Neuron (in vitro differentiated cells): ENCODE measurements at regions not wholly inside any gene's neighbourhood (a gene's known extent, or its start where the extent isn't known, plus 50 kb on each side); places are given as distances from the start of the nearest gene placed in this dataset.
A peak's percentile ranks its signal among the peaks of the same experiment; 100 is the strongest.

Experiments used
- H2AFZ ChIP-seq: one replicate; pipeline ENCODE4 v1.6.1; 2013; ENCODE audit warnings: low read depth, mild to moderate bottlenecking, inconsistent platforms, low read length, moderate library complexity
- H3K27me3 ChIP-seq: one replicate; pipeline ENCODE4 v1.6.1; 2013; ENCODE audit warnings: low read length; ENCODE audit not compliant: insufficient read depth
- H3K36me3 ChIP-seq: one replicate; pipeline ENCODE4 v1.6.1; 2013; ENCODE audit warnings: low read length; ENCODE audit not compliant: insufficient read depth
- H3K4me1 ChIP-seq: one replicate; pipeline ENCODE4 v1.6.1; 2013; ENCODE audit warnings: low read length; ENCODE audit not compliant: insufficient read depth
- H3K4me3 ChIP-seq: 2 replicates; pipeline ENCODE4 v1.5.1; 2013; ENCODE audit warnings: mild to moderate bottlenecking, low read length, moderate library complexity
- H3K9me3 ChIP-seq: one replicate; pipeline ENCODE4 v1.6.1; 2013; ENCODE audit warnings: low read length

DNA sequence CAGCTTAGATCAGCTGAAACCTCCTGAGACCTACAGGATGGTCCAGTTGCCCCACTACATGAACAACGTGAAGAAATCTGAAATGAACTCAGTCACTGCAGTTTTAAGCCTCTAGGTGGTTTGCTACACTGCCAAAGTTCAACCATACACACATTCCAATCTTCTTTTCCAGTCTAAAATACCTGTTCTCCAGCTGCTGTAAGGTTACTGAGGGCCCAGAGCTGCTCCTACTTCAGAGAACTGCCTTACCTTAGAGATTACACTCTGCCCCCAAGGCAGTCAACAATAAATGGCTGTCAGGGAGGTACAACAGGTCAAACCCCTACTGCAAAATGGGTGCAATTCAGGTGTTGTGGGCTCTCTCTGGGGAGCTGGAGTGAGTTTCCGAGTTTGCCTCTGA, 154.1 kb upstream of the MIR17HG start:
- H3K9me3 ChIP-seq: no peaks in the 10 kb centered on the region
- no peaks in the 10 kb centered on the region for H3K27me3 ChIP-seq
- H3K4me3 ChIP-seq: no peak overlapping the region
- H2AFZ ChIP-seq: no peak overlapping the region
- no peaks in the 10 kb centered on the region for H3K4me1 ChIP-seq
- H3K36me3 ChIP-seq: no peaks in the 10 kb centered on the region

DNA sequence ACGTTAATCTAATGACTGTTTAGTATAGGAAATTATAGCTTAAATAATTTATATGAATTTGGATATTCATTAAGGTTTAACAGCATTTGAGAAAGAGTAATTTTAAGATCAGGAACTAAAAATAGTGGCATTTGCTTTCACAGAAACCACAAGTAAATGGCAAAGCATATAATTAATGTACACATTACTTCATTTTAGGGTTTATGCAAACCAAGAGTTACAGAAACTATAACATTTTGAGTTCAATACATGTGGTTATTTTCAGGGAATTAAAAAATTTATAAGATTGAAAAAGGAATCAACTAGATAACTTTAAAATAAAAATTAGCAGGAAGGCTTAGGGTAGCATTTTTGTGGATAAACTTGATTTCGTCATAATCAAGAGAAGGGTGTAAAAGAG, 151.7 kb upstream of the MIR17HG start:
- no peak overlapping the region for H2AFZ ChIP-seq
- H3K27me3 ChIP-seq: no peaks in the 10 kb centered on the region
- H3K9me3 ChIP-seq: no peaks in the 10 kb centered on the region
- no peak overlapping the region for H3K4me3 ChIP-seq
- no peaks in the 10 kb centered on the region for H3K36me3 ChIP-seq
- no peaks in the 10 kb centered on the region for H3K4me1 ChIP-seq

DNA sequence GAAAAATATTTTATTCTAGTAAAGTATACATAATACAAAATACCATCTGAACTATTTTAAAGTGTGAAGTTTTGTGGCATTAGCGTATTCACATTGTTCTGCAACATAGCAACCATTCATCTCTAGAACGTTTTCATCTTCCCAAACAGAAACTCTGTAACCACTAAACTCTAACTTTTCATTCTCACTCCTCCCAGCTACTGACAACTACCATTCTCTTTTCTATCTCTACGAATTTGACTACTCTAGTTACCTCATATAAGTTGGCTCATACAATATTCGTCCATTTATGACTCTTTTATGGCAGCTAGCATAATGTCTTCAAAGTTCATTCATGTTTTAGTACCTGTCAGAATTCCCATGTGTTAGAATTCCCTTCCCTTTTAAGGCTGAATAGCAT, 150.5 kb upstream of the MIR17HG start:
- Histone ChIP-seq H3K4me1 (no peaks in the 10 kb centered on the region), H3K27me3 (no peaks in the 10 kb centered on the region), H3K9me3 (no peaks in the 10 kb centered on the region), H3K4me3 (no peak overlapping the region), H2AFZ (no peak overlapping the region), H3K36me3 (no peaks in the 10 kb centered on the region)

- H3K4me1 ChIP-seq: peaks cover 11% of the 10 kb centered on the region
These were observed 147.6 kb upstream of the MIR17HG start for GRCh38 chr13:91199866-91200265.

DNA sequence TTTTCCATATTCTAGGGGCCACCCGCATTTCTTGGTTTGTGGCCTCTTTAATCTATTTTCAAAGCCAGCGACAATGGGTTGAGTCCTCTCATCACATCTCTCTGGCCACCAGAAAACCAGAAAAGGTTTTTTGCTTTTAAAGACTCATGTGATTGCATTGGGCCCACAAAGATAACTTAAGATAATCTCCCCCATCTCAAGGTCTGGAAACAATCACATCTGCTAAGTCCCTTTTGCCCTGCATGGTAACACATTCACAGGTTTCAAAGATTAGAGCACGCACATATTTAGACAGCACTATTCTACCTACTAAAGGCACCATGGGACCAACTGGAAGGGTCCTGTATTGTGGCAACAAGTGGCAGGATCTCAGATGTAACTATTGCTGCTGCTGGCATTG, 147.0 kb upstream of the MIR17HG start:
- Histone ChIP-seq H3K9me3 (no peaks in the 10 kb centered on the region), H2AFZ (no peak overlapping the region), H3K4me3 (no peak overlapping the region), H3K27me3 (no peaks in the 10 kb centered on the region), H3K36me3 (no peaks in the 10 kb centered on the region), H3K4me1 (peaks cover 11% of the 10 kb centered on the region)

More at GRCh38 chr13:91199866-91200265, 147.6 kb upstream of the MIR17HG start:
- no peak overlapping the region for H3K4me3 ChIP-seq
- H2AFZ ChIP-seq: no peak overlapping the region
- no peaks in the 10 kb centered on the region for H3K27me3 ChIP-seq
- no peaks in the 10 kb centered on the region for H3K9me3 ChIP-seq
- no peaks in the 10 kb centered on the region for H3K36me3 ChIP-seq

DNA sequence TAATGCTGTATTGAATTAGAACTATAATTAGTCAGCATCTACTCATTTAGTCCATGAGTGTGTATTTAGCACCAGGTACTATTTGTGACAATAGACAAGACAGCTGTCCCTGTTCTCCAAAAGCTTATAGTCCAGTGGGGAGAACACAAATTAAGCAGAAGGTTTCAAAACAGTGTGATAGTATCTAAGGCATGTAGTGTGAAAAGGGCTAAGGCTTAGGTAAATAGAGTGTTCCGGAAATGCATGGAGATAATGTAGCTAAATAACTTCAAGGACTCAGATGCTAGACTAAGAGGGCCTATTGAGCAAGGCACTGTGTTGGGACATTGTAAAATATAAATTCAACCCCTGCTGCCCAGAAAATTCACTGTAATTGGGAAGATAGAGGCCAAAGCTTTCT, 144.1 kb upstream of the MIR17HG start:
- H3K4me1 ChIP-seq: peaks cover 11% of the 10 kb centered on the region
- H2AFZ ChIP-seq: no peak overlapping the region
- H3K4me3 ChIP-seq: no peak overlapping the region
- H3K36me3 ChIP-seq: no peaks in the 10 kb centered on the region
- H3K27me3 ChIP-seq: no peaks in the 10 kb centered on the region
- no peaks in the 10 kb centered on the region for H3K9me3 ChIP-seq

DNA sequence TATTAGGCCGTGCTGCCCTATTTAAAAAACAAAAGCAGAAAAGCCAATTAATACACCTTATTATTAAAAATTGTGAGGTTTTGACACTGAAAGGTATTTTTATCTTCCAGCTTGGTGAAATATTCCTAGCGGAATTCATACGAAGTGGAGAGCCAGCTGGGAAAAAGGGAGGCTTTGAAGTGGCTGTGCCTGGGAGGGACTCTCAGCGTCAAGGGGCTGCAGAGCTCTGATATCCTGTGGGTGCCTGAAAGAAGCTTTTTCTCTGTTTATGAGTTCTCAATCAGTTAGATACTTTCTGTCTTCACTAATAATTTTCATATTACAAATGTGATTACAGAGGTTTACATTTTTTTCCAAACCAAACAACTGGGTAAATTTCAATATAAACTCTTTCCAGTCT, 140.2 kb upstream of the MIR17HG start:
- Histone ChIP-seq H3K9me3 (no peaks in the 10 kb centered on the region), H3K4me1 (peaks cover 11% of the 10 kb centered on the region), H3K4me3 (no peak overlapping the region), H2AFZ (no peak overlapping the region), H3K36me3 (no peaks in the 10 kb centered on the region), H3K27me3 (no peaks in the 10 kb centered on the region)

- Histone ChIP-seq H3K36me3 (no peaks in the 10 kb centered on the region), H3K4me3 (no peak overlapping the region), H3K27me3 (no peaks in the 10 kb centered on the region), H3K4me1 (peaks cover 4% of the 10 kb centered on the region), H2AFZ (no peak overlapping the region), H3K9me3 (no peaks in the 10 kb centered on the region)
These were observed 136.0 kb upstream of the MIR17HG start for GRCh38 chr13:91211510-91211909.

DNA sequence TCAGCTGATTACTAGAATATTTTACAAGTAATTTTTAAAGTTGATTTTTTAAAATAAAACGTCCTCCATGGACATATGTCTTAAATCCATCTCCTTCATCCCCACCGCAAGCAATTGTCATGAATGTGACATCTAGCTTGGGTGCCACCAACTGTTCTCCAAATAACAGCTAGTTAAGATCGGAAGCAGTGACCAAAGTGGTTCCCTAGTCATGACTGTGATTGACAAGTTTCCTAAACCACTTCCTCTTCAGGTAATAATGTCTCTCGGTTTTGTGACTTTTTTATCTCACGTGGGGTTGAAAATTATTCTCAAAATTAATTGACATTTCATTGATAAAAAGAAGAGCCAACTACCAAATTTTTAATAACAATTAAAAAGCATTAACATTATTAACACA, 135.3 kb upstream of the MIR17HG start:
- H3K9me3 ChIP-seq: no peaks in the 10 kb centered on the region
- H3K27me3 ChIP-seq: no peaks in the 10 kb centered on the region
- H3K4me3 ChIP-seq: no peak overlapping the region
- H2AFZ ChIP-seq: no peak overlapping the region
- peaks cover 12% of the 10 kb centered on the region for H3K4me1 ChIP-seq
- no peaks in the 10 kb centered on the region for H3K36me3 ChIP-seq

- Histone ChIP-seq H3K9me3 (no peaks in the 10 kb centered on the region), H3K27me3 (no peaks in the 10 kb centered on the region), H2AFZ (no peak overlapping the region), H3K36me3 (no peaks in the 10 kb centered on the region), H3K4me3 (no peak overlapping the region), H3K4me1 (peaks cover 18% of the 10 kb centered on the region)
These were observed 133.5 kb upstream of the MIR17HG start for GRCh38 chr13:91214031-91214430.

DNA sequence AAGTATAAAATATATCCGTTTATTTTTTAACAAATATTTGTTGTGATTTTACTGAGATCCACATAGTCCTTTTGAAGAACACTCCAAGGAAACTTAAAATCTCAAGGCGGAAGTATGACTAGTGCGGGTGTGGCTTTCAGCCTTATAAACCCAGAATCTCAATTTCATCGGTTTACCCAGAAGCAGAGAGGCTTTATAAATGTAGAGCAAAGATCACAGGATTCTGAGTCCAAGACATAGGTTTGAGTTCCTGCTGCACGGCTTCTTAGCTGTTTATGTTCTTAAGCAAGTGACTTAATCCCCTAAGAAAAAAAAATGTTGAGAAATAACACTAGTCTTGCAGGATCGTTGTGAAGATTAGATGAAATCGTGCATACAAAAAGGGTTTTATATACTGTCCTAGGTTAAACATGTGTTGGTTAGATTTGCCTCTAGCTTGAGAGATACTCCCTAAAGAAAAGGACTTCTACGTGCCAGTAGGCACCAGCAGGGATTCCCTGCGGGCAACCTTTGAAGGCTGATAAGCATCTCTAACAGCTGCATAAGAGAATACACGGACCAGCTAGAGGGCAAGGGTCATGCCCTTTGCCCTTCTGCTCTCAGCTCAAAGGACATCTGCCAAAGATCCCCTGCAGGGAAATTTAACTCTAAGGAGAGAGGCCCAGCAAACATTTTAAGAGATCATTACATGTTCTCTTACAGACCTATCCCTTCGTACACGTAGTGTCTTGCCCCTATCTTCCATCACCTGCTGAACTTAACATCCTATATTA, 130.4 kb upstream of the MIR17HG start:
- H3K4me1 ChIP-seq: peaks cover 24% of the 10 kb centered on the region
- no peaks in the 10 kb centered on the region for H3K27me3 ChIP-seq
- no peaks in the 10 kb centered on the region for H3K36me3 ChIP-seq
- no peak overlapping the region for H2AFZ ChIP-seq
- no peaks in the 10 kb centered on the region for H3K9me3 ChIP-seq
- H3K4me3 ChIP-seq: peak overlapping the region; percentile 1

DNA sequence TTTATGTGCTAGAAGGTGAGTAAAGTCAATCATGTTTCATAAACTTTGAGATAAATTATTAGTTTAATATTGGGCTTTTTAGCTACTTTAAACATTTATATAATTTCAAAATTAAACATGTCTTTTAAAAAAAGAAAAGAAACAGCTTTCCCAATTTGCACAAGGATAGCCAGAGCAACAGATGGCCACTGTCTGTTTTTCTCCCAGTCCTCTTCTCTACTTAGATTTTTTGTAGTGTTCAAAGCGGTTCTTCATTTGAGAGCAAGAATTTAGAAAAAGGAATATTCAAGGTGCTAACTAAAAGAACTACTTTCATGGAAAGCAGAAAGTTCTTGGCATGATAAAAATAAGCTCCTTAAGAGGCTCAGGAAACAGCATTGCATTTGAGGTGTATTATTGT, 128.3 kb upstream of the MIR17HG start:
- Histone ChIP-seq H3K36me3 (no peaks in the 10 kb centered on the region), H2AFZ (no peak overlapping the region), H3K9me3 (no peaks in the 10 kb centered on the region), H3K4me3 (no peak overlapping the region), H3K4me1 (peaks cover 24% of the 10 kb centered on the region), H3K27me3 (no peaks in the 10 kb centered on the region)

- Histone ChIP-seq H2AFZ (no peak overlapping the region), H3K4me3 (no peak overlapping the region), H3K4me1 (peaks cover 24% of the 10 kb centered on the region), H3K27me3 (no peaks in the 10 kb centered on the region), H3K36me3 (no peaks in the 10 kb centered on the region), H3K9me3 (no peaks in the 10 kb centered on the region)
These were observed 126.6 kb upstream of the MIR17HG start for GRCh38 chr13:91220872-91221271.

GRCh38 chr13:91228108-91228507, 119.4 kb upstream of the MIR17HG start:
- Histone ChIP-seq H3K4me3 (no peak overlapping the region), H3K4me1 (peaks cover 6% of the 10 kb centered on the region), H3K36me3 (no peaks in the 10 kb centered on the region), H3K27me3 (no peaks in the 10 kb centered on the region), H2AFZ (no peak overlapping the region), H3K9me3 (no peaks in the 10 kb centered on the region)
